ENCODE measurements at regions not wholly inside any gene's neighbourhood (a gene's known extent, or its start where the extent isn't known, plus 50 kb on each side); places are given as distances from the start of the nearest gene placed in this dataset.

GRCh38 chr18:75681538-75682115 is 254.1 kb upstream of the SMIM21 start:
- no peak for ATAC-seq (ENCODE audit: insufficient number of reproducible peaks, low FRiP score, low read depth)
- H3K4me3 ChIP-seq, result no peak overlapping the region
- H3K4me1 ChIP-seq (ENCODE audit: control insufficient read depth in 1 of 2, low read depth in 2 of 2), result no peaks in the 10 kb centered on the region
- no peak for DNase-seq (ENCODE audit: low spot score)
- H3K27ac ChIP-seq, result no peak overlapping the region
- H3K27me3 ChIP-seq (replicated peaks; ENCODE audit: insufficient read depth), result no peaks in the 10 kb centered on the region
- TF ChIP-seq CTCF (IDR thresholded peaks at IDR 0.05), result no peak
- no peaks in the 10 kb centered on the region for H3K36me3 ChIP-seq
- H3K9me3 ChIP-seq, result no peaks in the 10 kb centered on the region

- H3K4me3 ChIP-seq, result no peak overlapping the region
- ATAC-seq (ENCODE audit: insufficient number of reproducible peaks, low FRiP score, low read depth) (no peak), DNase-seq (ENCODE audit: low spot score) (no peak)
- H3K4me1 ChIP-seq (ENCODE audit: control insufficient read depth in 1 of 2, low read depth in 2 of 2), result no peaks in the 10 kb centered on the region
- TF ChIP-seq CTCF (IDR thresholded peaks at IDR 0.05), result no peak
- H3K9me3 ChIP-seq, result no peaks in the 10 kb centered on the region
- H3K27me3 ChIP-seq (replicated peaks; ENCODE audit: insufficient read depth), result no peaks in the 10 kb centered on the region
- no peak overlapping the region for H3K27ac ChIP-seq
- no peaks in the 10 kb centered on the region for H3K36me3 ChIP-seq
These were observed 251.8 kb upstream of the SMIM21 start for GRCh38 chr18:75679331-75679730.

DNA sequence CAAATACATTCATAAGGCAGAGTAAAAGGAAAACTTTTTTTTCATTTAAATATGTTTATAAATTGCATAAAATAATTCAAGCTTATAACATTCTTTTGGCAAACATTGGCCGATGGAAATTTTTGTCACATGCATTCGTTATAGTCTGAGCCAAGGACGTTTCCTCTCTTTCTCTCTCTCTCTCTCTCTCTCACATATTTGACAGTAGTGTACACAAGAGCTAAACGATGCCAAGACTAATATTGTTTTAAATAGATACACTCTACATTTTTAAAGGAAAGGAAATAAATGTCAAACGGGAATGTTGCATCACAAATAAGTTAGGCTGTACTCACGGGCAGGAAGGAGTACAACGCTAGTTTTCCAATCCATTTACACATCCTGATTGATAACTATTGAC is 251.1 kb upstream of the SMIM21 start:
- TF ChIP-seq CTCF (IDR thresholded peaks at IDR 0.05), result no peak
- Histone ChIP-seq H3K4me3 (no peak overlapping the region), H3K9me3 (no peaks in the 10 kb centered on the region), H3K27ac (no peak overlapping the region), H3K4me1 (ENCODE audit: control insufficient read depth in 1 of 2, low read depth in 2 of 2) (no peaks in the 10 kb centered on the region), H3K36me3 (no peaks in the 10 kb centered on the region), H3K27me3 (replicated peaks; ENCODE audit: insufficient read depth) (no peaks in the 10 kb centered on the region)
- no peak for DNase-seq (ENCODE audit: low spot score)
- no peak for ATAC-seq (ENCODE audit: insufficient number of reproducible peaks, low FRiP score, low read depth)

DNA sequence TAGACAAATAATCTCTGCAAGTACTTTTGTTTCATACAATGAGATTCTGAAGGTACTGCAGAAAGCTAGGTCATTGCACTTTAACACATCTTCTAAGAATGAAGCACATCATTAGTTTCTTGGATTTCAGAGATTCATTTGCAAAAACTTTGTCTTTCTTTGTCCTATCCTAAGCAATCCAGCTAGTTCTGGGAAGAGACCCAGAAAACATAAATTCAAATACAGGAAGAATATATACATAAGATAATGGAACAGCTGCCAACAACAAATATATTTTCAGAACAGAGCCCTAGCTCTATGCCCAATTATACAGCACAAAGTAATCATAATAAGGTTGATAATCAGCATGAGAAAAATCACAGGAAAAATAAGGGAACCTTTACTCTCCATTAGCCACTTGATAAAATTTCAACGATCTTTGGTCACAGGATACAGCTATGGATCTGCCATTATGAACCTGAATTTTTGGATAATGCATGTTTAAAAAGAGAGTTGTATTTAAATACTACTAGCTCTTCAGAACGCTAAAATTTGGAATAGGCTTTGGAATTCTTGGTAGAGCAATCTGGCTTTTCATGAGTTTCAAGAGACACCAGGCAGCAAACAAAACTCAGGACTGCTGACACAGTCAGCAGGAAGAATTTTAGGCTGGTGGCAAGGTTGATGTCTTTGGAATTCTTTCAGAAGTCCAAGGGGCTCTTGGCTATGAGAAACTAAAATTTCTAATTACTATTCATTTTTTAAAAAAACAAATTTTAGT is 250.4 kb upstream of the SMIM21 start:
- DNase-seq (ENCODE audit: low spot score) (no peak), ATAC-seq (ENCODE audit: insufficient number of reproducible peaks, low FRiP score, low read depth) (no peak)
- Histone ChIP-seq H3K27ac (no peak overlapping the region), H3K27me3 (replicated peaks; ENCODE audit: insufficient read depth) (no peaks in the 10 kb centered on the region), H3K9me3 (no peaks in the 10 kb centered on the region), H3K36me3 (no peaks in the 10 kb centered on the region), H3K4me3 (no peak overlapping the region), H3K4me1 (ENCODE audit: control insufficient read depth in 1 of 2, low read depth in 2 of 2) (no peaks in the 10 kb centered on the region)
- TF ChIP-seq CTCF (IDR thresholded peaks at IDR 0.05), result no peak

DNA sequence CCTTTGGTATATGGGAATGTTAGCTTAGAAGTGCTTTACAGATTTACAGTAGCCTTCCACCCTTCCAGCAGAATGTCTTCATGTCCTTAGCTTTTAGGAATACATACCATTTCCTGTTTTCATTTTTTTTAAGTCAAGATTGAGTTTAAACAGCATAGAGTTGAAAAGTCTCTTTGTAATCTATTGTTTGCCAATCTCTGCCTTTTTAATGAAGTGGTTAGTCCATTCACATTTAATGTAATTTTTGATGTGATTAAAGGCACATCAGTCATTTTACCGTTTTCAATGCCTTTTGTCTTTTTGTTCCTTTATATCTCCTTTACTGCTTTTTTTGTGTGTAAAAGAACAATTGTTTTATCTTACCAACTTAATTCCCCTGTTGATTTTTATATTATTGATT is 233.4 kb upstream of the SMIM21 start:
- Histone ChIP-seq H3K4me1 (ENCODE audit: control insufficient read depth in 1 of 2, low read depth in 2 of 2) (no peaks in the 10 kb centered on the region), H3K4me3 (no peak overlapping the region), H3K27me3 (replicated peaks; ENCODE audit: insufficient read depth) (no peaks in the 10 kb centered on the region), H3K27ac (no peak overlapping the region), H3K36me3 (no peaks in the 10 kb centered on the region), H3K9me3 (peaks cover 3% of the 10 kb centered on the region)
- DNase-seq (ENCODE audit: low spot score), result no peak
- no peak for ATAC-seq (ENCODE audit: insufficient number of reproducible peaks, low FRiP score, low read depth)
- TF ChIP-seq CTCF (IDR thresholded peaks at IDR 0.05), result no peak

All from thoracic aorta (tissue), 2 donors.